ENCODE measurements at regions not wholly inside any gene's neighbourhood (a gene's known extent, or its start where the extent isn't known, plus 50 kb on each side); places are given as distances from the start of the nearest gene placed in this dataset.

DNA sequence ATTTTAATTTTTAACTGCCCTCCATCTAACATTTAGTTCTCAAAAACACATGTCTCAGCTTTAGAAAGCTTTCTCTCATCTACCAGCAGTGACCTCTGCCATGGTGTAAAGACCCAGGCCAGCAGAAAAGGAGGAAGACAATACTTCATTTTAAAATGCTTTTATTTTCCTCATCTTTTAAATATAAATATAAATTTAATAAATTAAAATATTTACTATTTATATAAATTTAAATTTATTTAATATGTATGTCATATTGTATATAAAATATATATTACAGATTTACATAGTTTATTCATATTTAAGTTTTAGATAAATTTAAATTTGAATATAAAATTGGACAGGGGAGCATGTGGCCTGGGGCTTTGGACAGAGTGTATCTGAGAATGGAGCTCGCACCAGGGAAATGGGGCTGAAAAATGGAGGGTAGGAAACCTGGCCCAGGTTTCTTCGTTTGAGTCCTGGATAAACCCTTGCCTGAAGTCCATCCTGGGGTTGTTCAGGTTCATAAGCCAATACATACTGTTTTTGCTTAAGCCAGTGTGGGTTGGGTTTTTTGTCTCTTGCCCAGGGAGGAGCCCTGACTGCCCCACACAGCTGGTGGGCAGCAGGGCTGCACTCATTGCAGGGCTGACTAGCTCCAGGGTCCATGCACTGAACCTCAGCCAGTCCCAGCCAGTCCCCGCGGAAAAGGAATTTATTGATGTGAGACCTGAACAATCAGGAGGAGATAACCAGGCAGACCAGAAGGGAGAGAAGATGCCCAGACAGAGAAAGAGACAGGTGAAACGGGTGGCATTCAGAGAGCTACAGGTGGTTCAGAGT is 77.3 kb upstream of the LAPTM4A start:
- Mint-ChIP-seq H3K4me1 (ENCODE audit: insufficient read depth, unreplicated experiment) (no peaks in the 10 kb centered on the region), H3K27me3 (ENCODE audit: insufficient read depth, unreplicated experiment) (no peaks in the 10 kb centered on the region)

GRCh38 chr2:20126469-20126868 is 75.0 kb upstream of the LAPTM4A start:
- no peaks in the 10 kb centered on the region for H3K4me1 Mint-ChIP-seq (ENCODE audit: insufficient read depth, unreplicated experiment)
- intact Hi-C loops (cut with micrococcal nuclease): no loop called here
- H3K27ac Mint-ChIP-seq (ENCODE audit: low read depth, unreplicated experiment): no peak overlapping the region
- no peak overlapping the region for H3K4me3 Mint-ChIP-seq (ENCODE audit: unreplicated experiment)
- POLR2A ChIA-PET: interaction anchor here (0.7 kb wide), 1 partner anchor 56 kb away, joined by 3 read pairs; no protein-coding TSS in a partner anchor
- DNase-seq (ENCODE audit: unreplicated experiment): no peak
- H3K27me3 Mint-ChIP-seq (ENCODE audit: insufficient read depth, unreplicated experiment): peaks cover 13% of the 10 kb centered on the region
- BruUV-seq (replicated peaks): no TSS peak
- no peaks in the 10 kb centered on the region for H3K36me3 Mint-ChIP-seq (ENCODE audit: insufficient read depth, unreplicated experiment)
- CTCF ChIA-PET: interaction anchor here (0.6 to 1.4 kb wide), 5 partner anchors 9 to 109 kb away, joined by 3 read pairs; no protein-coding TSS in a partner anchor
- H3K9me3 Mint-ChIP-seq (ENCODE audit: unreplicated experiment): no peaks in the 10 kb centered on the region
- TF ChIP-seq CTCF (IDR thresholded peaks at IDR 0.05; ENCODE audit: unreplicated experiment): no peak

More for the DNA sequence above, 77.3 kb upstream of the LAPTM4A start:
- no peaks in the 10 kb centered on the region for H3K9me3 Mint-ChIP-seq (ENCODE audit: unreplicated experiment)
- H3K27ac Mint-ChIP-seq (ENCODE audit: low read depth, unreplicated experiment): no peak overlapping the region
- DNase-seq (ENCODE audit: unreplicated experiment): no peak
- ChIA-PET CTCF (interaction anchor here (1.0 to 2.1 kb wide), 5 partner anchors 8 to 114 kb away, joined by 3 to 9 read pairs (median 4); no protein-coding TSS in a partner anchor), POLR2A (no interaction called here)
- H3K36me3 Mint-ChIP-seq (ENCODE audit: insufficient read depth, unreplicated experiment): no peaks in the 10 kb centered on the region
- intact Hi-C loops (cut with micrococcal nuclease): no loop called here
- no peak overlapping the region for H3K4me3 Mint-ChIP-seq (ENCODE audit: unreplicated experiment)
- BruUV-seq (replicated peaks): no TSS peak
- TF ChIP-seq CTCF (IDR thresholded peaks at IDR 0.05; ENCODE audit: unreplicated experiment): no peak

DNA sequence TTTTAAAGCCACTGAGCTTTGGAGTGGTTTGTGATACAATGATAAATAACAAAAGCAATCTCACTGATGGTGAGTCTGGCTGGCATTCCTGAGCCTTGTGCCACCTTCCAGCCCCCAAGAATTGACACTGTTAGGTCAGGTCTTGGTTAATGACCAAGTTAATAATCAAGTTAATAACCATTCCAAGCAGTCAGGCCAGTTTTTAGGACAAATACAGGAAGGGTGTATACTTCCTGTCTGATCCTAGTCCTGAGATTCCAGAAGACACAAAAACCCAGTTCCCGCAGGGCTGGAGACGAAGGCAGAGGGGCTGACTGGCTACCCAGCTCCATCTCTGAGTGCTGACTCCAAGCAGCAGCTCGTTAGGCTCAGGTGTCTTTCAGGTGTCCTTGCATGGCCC is 74.6 kb upstream of the LAPTM4A start:
- Mint-ChIP-seq H3K4me3 (ENCODE audit: unreplicated experiment) (no peak overlapping the region), H3K9me3 (ENCODE audit: unreplicated experiment) (no peaks in the 10 kb centered on the region), H3K36me3 (ENCODE audit: insufficient read depth, unreplicated experiment) (no peaks in the 10 kb centered on the region), H3K27me3 (ENCODE audit: insufficient read depth, unreplicated experiment) (peaks cover 14% of the 10 kb centered on the region), H3K27ac (ENCODE audit: low read depth, unreplicated experiment) (no peak overlapping the region), H3K4me1 (ENCODE audit: insufficient read depth, unreplicated experiment) (no peaks in the 10 kb centered on the region)
- ChIA-PET POLR2A (no interaction called here), CTCF (interaction anchor here (0.6 to 1.4 kb wide), 6 partner anchors 10 to 110 kb away, joined by 3 to 4 read pairs (median 3); no protein-coding TSS in a partner anchor)
- intact Hi-C loops (cut with micrococcal nuclease): no loop called here
- DNase-seq (ENCODE audit: unreplicated experiment): no peak
- no TSS peak for BruUV-seq (replicated peaks)
- TF ChIP-seq CTCF (IDR thresholded peaks at IDR 0.05; ENCODE audit: unreplicated experiment): no peak

GRCh38 chr2:20125616-20126015 is 74.2 kb upstream of the LAPTM4A start:
- no peak for DNase-seq (ENCODE audit: unreplicated experiment)
- H3K36me3 Mint-ChIP-seq (ENCODE audit: insufficient read depth, unreplicated experiment): no peaks in the 10 kb centered on the region
- H3K27ac Mint-ChIP-seq (ENCODE audit: low read depth, unreplicated experiment): no peak overlapping the region
- no peaks in the 10 kb centered on the region for H3K4me1 Mint-ChIP-seq (ENCODE audit: insufficient read depth, unreplicated experiment)
- H3K27me3 Mint-ChIP-seq (ENCODE audit: insufficient read depth, unreplicated experiment): peaks cover 14% of the 10 kb centered on the region
- no peak overlapping the region for H3K4me3 Mint-ChIP-seq (ENCODE audit: unreplicated experiment)
- ChIA-PET CTCF (interaction anchor here (0.6 to 1.4 kb wide), 3 partner anchors 17 to 107 kb away, joined by 3 to 4 read pairs (median 3); no protein-coding TSS in a partner anchor), POLR2A (no interaction called here)
- intact Hi-C loops (cut with micrococcal nuclease): no loop called here
- TF ChIP-seq CTCF (IDR thresholded peaks at IDR 0.05; ENCODE audit: unreplicated experiment): no peak
- no TSS peak for BruUV-seq (replicated peaks)
- H3K9me3 Mint-ChIP-seq (ENCODE audit: unreplicated experiment): no peaks in the 10 kb centered on the region
